ENCODE measurements at regions not wholly inside any gene's neighbourhood (a gene's known extent, or its start where the extent isn't known, plus 50 kb on each side); places are given as distances from the start of the nearest gene placed in this dataset.
A peak's percentile ranks its signal among the peaks of the same experiment; 100 is the strongest.

DNA sequence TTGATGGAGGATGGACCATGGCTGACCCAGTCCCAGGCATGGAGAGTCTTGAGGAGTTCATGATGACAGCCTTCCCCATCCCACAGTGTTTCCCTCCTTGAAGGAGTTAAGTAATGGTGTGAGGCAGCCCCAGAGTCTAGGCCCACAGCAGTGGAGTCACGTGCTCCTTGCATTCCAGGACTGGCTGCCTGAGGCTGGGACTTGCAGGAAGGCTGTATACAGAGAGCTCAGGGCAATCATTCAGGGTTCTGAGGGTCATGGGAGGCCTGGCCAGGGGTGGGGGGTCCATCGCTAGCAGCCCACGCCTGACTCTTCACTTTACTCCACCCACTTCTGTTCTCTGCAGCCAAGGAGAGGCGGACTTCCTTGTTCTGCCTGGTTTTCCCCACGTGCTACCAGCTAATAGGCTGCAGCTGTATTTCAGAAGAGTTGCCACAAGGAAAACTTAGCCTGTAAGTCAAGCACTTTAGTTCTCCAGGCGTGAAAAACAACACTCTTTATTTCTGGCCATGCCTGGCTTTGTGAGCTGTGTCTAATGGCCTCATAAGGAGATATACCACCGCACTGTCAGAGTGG is 272.5 kb downstream of the DHX35 start:
- no peak for DNase-seq

DNA sequence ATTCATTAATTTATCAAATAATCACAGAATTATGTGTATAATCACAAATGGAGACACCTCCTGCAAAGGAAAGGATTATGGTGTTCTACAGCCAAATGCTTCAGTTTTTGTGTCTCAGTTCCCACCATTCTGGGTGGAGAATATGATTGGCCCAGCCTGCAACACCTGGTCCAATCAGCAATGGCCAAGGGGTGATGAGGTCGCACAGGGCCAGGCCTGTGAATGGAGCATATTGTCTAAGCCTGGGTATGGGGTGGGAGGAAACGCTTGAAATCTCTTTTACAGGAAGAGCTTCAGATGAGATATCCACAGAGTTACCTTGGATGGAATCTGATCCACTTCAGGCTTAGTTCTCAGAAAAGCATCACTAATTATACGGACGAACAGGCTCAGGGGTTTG is 271.6 kb downstream of the DHX35 start:
- no peak for DNase-seq

DNA sequence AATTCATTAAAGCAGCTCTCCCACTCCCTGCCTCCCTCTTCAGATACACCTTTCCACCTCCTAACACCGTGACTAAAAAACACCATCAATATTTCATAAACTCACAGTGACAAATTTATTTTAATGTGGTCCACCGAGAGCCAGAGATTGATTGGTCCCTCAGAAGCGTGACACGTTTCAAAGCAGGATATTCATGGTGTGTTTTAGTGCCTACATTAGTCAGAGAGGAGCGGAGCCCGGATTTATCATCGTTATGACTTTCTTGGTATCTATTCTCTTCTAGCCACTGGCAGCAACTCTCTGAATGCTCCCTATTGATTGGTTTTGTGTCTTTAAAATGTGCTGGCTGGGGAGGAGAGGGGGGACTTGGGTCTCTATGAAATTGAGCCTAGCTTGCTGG is 265.3 kb downstream of the DHX35 start:
- no peak for DNase-seq

DNA sequence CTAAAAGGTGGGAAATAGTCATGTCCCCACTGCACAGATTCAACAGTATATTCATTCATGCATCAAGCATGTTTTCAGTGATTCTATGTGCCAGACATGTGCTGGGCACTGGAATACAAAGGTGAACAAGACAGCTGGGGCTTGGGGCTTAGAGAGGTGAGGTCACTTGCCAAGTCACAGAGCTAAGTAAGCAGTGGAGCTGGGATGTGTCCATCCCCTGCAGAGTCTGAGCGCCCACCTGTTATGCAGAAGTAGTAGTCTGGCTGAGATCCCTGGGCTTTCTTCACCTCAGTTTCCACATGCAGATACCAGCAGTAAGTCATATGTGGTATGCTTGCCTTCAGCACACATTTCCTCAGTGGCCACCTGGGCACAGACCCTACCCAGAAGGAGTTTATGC is 263.8 kb downstream of the DHX35 start:
- no peak for DNase-seq

DNA sequence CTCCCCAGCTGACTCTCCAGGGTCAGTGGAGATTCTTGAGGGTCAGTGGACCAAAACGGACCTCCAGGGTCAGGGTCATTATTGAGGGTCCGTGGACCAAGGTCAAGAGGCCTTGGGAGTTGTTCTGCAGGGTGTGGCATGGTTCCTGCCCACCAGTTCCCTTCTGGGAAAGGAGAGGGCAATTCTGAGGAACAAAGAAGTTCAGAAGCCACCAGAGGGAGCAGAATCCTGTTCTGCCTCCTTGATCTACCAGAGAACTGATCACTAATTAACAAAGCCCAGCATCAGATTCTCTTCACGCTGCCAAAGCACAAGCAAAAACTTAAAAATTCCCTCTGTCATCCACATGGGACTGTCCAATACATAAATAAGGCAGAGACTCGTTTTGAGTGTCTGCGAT is 263.4 kb downstream of the DHX35 start:
- no peak for DNase-seq

DNA sequence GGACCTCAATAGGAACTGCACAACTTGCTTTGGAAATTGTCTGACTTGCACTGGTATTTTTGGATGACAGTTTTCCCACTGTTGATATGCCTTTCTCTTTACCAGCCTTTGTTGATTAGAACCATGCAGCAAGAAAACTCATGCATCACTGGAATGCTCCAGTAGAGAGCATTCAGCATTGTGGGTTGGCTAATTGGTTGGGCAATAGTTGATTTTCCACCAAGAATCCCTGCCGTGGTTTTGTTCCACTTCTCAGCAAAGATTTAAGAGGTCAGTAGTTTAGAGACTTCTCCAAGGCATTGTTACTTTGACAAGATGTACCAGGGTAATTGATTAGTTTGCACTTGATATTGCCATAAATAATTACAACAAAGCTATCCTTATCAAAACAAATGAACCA is 260.0 kb downstream of the DHX35 start:
- no peak for DNase-seq

DNA sequence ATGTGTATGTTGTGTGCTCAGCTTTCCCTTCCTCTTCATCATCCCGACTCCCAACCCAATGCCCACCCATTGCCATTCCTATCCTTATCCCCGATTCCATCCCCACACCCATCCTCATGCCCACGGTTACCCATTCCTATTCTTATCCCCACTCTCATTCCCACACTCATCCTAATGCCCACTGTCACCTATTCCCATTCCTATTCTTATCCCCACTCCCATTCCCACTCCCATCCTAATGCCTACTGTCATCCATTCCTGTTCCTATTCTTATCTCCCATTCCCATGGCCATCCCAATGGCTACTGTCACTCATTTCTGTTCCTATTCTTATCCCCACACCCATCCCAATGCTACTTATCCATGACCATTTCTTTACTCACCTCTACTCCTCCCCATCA is 254.1 kb downstream of the DHX35 start:
- no peak for DNase-seq

DNA sequence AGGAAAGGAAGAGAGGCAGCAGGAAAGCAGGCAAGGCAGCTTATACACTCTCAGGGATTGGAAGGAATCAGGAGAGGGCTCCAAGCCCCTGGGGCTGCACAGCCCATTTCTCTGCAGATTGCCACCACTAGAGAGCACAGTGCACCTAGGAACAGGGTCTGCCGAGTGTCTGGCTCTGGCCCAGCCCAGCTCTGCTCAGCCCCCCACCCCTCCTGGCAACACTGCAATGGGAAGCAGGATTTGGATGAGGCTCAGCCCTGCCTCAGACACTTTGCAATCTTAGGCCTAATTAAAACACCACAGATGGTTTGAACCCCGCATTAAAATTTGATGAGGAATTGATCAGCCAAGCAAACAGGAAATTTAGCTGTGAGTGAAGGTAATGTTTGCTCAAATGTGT is 252.7 kb downstream of the DHX35 start:
- no peak for DNase-seq

DNA sequence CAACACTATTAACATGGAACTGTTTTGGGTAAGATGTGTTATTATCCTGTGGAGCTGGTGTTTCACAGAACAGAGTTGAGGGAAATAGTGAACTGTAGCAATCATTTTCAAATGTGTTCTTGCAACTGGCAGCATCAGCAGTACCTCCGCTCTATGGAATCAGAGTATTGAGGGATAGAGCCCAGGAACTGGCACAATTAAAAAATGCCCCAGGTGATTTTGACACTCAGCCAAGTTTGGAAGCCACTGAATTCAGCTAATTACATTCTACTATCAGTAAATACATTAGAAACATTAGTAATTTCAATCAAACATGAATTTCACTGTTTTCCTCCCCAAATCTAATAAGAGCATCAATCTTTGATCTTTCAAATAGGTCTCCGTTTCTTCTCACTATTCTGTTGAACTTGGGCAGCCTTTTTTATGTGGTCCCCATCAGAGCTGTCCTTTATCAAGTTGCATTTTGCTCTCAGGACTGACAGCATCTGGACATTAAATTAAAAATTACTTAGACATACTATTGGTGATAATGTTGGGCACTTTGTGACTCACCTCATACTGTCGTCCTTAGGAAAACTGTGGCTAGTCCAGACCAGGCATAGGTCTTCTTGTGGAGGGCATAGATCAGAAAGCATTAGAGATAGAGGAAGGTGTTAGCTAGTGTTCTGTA is 251.5 kb downstream of the DHX35 start:
- DNase-seq = no peak

DNA sequence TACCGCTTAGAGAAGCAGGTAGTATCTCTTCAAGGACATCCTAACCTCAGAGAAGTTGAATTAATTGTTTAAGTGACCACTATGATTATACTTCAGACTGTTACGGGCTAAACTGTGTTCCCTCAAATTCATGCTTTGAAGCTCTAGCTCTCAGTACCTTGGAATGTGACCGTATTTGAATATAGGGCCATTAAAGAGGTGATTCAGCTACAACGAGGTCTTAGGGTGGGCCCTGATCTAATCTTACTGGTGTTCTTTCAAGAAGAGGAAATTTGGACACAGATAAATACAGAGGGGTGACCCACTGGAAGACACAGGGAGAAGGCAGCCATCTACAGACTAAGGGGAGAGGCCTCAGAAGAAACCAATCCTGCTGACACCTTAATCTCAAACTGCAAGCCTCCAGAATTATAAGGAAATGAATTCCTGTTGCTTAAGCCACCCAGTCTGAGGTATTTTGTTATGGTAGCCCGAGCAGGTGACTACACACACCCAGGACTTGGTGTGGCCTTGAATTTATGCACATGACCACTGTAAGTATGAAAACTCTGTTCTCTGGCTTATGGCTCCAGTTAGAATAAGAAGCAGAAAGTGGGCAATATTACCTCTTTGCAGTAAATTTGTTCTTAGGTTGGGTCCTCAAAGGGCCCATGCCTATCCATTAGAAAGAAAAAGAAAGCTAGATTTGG is 249.1 kb downstream of the DHX35 start:
- DNase-seq = no peak

DNA sequence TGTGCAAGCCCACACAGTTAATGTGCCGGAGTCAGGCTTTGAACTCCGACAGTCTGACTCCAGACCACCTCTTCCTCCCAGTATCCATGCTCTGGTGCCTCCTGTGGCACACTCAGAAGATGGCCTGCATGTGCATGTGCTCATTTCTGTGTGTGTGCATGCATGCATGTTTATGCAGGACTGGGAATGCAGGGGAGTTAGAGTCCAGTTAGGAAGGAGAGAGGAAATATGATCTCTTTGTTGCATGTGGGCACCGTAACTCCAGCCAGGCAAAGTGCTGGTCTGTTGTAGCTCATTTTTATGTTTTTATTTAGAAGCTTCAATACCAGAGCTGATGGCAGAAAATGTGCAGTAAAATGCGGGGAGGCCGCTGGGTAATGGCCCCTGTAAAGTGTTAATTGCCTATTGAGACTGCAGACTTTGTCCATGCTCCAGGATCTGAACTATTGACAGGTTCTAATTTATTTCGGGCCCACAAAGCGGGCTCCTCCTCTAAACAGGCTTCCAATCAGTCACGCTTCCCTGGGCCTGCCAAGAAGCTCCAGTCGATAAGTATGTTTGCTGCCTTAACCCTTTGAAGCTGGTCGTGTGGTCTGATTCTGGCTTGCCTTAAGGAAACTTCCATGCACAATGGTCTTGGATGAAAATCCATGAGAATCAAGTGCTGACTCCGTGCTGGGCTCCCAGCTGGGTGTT is 248.3 kb downstream of the DHX35 start:
- no peak for DNase-seq

DNA sequence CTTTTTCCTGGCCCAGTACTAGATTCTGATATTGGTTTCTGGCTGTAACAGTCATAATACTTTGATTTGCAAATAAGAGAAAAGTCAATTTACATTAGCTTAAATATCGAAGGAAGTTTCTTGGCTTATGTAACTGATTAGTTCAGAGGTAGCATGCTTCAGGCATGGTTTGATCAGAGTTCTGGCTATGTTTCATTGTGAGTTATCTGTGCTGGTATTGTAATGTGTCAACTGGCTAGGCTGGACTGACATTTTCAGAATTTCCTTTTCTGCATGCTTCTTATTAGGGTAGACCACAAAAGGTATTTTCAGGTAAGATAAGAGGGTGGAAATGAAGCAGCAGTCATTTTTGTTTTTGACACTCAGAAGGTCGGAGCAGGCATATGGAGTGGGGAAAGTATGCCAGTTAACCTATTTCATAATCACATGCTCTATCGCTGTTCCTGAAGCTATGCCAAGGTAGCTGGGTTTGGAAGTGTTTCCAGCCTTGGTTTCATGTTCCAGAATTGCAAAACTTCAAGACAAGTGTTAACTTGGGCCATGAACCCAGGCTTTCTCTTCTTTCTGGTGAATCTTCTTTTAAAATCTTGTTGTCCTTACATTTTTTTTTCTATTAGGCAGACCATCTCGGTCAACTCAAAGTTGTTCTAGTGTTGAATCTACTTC is 244.9 kb downstream of the DHX35 start:
- DNase-seq = no peak

DNA sequence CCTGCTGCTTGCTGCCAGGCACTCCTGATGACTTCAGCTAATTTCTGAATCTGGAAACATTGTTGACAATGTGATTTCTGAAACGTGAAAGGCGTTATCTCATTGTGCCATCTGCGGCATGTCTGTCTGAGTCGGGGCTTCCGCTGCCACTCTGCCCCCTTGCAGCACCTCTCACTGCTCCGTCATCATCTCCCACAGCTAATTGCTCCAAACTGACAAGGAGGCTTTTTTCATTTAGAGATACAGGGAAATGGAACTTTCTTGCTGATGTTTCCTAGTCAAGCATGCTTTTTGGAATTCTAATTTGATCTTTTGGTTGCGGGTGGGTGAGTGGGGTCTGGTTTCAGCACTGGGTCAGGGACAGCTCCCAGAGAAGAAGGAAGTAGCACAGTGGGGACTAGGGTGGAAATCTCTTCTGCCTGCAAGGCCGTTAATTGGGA is 233.5 kb downstream of the DHX35 start:
- DNase-seq = peak in 1 of 2 donors; percentile 9

DNA sequence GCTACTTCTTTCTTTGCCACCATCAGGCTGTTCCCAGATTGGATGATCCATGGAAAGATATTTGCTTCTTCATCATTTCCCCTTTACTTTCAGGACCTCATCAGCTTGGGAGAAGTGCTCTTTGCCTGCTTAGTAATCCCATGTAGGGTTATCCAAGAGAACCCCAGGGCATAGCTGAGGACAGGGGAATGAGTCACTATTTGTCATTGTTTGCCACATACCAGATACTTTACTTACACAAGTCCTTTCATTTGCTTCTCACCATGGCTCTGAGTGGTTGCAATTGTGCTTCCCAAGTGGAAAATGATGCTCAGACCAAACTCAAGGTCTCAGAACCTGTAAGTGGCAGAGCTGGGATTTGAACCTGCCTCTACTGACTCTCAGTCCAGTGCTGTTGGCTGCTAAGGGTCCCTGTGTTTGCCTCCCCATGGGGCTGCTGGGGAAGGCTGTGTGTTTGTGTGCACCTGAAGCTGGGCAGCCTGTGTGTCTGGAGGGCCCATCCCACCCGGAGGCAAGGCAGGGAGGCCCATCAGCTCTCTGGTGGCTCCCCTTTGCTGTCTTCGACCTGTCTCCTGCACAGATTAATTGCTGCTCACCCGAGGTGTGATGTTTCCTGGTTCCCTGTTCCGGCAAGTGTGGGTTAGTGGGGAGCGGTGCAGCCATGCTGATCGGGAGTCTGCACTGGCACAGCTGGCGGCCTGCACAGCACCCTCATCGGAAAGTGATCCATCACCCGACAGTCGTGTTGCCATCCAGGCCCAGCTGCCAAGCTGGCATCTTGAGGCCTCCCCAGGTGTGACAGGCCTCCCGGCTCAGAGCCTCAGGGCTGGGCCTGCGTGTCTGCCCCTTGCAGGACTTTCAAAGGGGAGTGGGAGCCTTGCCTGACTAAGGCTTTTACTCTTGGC is 228.8 kb downstream of the DHX35 start:
- no peak for DNase-seq

DNA sequence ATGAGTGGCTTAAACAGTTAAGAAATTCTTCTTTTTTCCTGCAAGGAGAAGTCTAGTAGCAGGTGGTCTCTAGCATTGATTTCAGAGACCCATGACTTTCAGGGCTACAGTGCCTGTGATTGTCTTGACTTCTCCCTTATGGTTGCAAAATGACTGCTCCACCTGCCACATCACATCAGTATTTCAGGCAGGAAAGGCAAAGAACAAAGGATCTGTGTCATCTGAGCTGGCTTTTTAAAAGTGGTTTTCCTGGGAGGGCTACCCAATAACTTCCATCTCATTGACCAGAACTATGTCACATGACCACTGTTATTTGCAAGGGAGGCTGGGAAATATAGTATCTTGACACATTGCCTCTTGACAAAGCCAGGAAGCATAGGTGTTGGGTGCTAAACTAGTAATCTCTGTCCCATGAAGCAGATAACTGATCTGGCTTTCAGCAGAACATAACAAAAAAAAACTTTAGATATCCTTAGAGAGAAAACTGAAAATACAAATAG is 226.2 kb downstream of the DHX35 start:
- DNase-seq = no peak

DNA sequence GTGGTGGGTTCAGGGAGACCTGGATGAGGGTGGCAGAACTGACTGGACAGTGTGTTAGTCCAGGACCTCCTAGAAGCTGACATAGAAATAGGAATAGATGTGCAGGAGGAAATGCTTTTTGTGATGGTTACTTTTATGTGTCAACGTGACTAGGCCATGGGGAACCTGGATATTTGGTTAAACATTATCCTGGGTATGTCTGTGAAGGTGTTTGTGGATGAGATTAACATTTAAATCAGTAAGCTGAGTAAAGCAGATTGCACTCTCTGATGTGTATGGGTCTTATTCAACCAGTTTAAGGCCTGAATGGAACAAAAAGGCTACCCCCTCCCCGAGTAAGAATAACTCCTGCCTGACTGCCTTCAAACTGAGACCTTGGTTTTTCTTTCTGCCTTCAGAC is 219.3 kb downstream of the DHX35 start:
- DNase-seq = no peak

DNA sequence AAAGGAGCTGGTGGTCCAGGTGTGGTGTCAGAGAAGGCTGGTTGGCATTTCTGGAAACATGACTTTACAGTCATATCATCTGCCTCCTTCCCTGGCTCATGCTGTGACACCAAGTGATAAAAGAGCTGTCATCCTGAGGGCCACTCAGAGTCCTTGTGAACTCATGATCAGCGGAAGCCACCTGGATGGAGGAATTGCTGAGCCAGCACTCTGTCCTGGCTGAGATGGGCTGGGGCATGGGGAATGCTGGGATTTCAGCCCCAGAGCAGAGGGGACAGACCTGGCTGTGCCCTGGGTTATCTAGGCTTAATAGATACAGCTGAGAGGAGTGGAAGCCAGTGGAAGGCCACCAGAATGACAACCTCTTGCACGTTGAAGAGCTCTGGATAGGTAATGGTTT is 214.3 kb downstream of the DHX35 start:
- no peak for DNase-seq

DNA sequence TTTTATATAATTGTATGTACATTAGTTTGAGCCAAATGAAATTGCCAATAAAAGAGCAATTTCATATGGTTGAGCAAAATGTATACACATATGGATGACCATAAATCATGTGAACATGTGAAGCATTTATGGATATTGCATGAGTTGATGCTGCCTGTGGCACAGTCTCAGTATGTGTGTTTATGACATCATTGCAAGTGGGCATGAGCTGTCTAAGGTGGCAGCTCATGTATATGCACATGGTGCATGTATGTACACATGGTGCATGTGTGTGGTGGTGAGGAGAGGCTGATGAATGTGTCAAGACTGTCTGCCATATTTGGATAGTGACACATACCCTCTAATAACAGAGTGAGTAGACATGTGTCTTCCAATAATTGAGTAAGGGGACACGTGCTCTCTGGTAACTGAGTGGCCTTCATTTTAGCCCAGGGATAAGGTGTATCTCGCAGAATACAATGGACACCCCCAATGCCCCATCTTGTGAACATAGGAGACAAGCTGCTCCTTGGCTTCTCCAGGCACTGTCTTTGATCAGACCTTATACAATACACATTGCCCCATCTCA is 208.8 kb downstream of the DHX35 start:
- DNase-seq = no peak

DNA sequence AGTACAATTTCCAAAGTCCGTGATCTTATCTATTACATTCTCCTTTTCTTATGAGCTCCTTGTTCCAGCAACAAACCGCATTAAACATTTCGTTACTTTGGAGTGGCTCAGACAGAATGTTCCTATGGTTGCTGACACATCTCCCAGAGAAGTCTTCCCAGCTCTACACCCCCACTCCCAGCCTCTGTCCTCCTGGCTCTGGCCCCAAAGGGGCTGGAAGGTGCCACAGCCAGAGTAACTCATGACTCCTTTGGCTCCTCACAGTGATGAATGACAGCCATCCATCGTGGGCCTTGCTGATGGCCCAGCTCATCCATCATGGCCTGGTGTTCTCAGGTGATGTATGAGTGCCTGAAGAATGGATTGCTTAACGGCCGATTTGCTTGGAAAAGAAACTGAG is 203.0 kb downstream of the DHX35 start:
- DNase-seq = no peak

DNA sequence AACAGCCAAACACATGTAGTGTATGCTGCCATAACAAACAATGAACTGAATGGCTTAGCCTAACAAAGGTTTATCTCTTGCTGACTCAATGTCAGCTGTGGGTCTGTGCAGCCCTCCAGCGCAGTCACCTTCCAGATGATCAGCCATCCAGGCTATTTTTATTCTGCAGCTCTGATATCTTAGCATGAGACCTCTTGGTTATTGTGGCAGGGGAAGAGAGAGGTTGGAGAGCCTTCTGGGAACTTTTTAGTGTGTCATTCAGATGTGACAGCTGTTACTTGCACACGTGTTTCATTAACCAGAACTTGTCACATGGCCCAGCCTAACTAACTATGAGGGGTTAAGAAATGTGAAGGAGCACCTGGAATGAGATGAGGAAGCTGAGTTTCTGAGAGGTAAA is 202.5 kb downstream of the DHX35 start:
- no peak for DNase-seq

DNA sequence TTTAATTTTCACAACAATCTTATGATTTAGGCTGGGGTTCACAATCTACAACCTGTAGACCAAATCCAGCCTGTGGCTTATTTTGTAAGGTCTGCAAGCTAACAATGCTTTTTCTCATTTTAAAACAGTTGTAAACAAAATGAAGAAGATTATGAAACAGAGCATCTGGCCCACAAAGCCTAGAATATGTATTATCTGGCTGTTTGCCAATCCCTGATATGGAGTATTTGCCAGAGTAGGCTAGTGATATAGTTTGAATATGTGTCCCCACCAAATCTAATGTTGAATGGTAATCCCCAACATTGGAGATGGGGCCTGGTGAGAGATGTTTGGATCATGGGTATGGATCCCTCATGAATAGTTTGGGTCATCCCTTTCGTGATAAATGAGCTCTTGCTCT is 201.8 kb downstream of the DHX35 start:
- DNase-seq = peak; percentile 2
